Astrocyte (in vitro differentiated cells and primary cell): ENCODE measurements at regions not wholly inside any gene's neighbourhood (a gene's known extent, or its start where the extent isn't known, plus 50 kb on each side); places are given as distances from the start of the nearest gene placed in this dataset.

Source experiments
- DNase-seq: peaks from one replicate; pipeline ENCODE4 v3.0.0-alpha.2; 2010; ENCODE audit warnings: low read depth
- FAIRE-seq: peaks from 2 replicates; lab custom pipeline; 2011; peaks lifted over from hg19 to GRCh38; lab: Jason Lieb, UNC
- H2AFZ ChIP-seq: 2 replicates; pipeline ENCODE4 v1.6.0; 2012; ENCODE audit warnings: low read depth, low read length, inconsistent platforms
- H3K27ac ChIP-seq: 2 replicates; pipeline ENCODE4 v1.5.1; 2011; ENCODE audit warnings: low read depth, low read length, inconsistent platforms
- H3K27me3 ChIP-seq: 2 replicates; pipeline ENCODE4 v1.6.0; 2011; ENCODE audit warnings: low read length, inconsistent platforms; ENCODE audit not compliant: insufficient read depth
- H3K36me3 ChIP-seq: 2 replicates; pipeline ENCODE4 v1.5.1; 2011; ENCODE audit warnings: low read length, inconsistent platforms; ENCODE audit not compliant: insufficient read depth
- H3K4me1 ChIP-seq: 2 replicates; pipeline ENCODE4 v1.5.1; 2011; ENCODE audit warnings: low read length, inconsistent platforms; ENCODE audit not compliant: insufficient read depth
- H3K4me2 ChIP-seq: 2 replicates; pipeline ENCODE4 v1.6.0; 2012; ENCODE audit warnings: low read length, inconsistent platforms
- H3K4me3 ChIP-seq: 2 replicates; pipeline ENCODE4 v1.5.1; 2011; ENCODE audit warnings: low read depth, mild to moderate bottlenecking, low read length, inconsistent platforms; ENCODE audit not compliant: insufficient read depth
- H3K79me2 ChIP-seq: 2 replicates; pipeline ENCODE4 v1.6.0; 2012; ENCODE audit warnings: mild to moderate bottlenecking, low read length, inconsistent platforms; ENCODE audit not compliant: insufficient read depth
- H3K9ac ChIP-seq: 2 replicates; pipeline ENCODE4 v1.6.0; 2012; ENCODE audit warnings: mild to moderate bottlenecking, low read length, inconsistent platforms
- H3K9me3 ChIP-seq: 2 replicates; pipeline ENCODE4 v1.5.1; 2012; ENCODE audit warnings: low read depth, mild to moderate bottlenecking, low read length, inconsistent platforms; ENCODE audit not compliant: insufficient read depth
- H4K20me1 ChIP-seq: 2 replicates; pipeline ENCODE4 v1.6.0; 2012; ENCODE audit warnings: low read length, inconsistent platforms; ENCODE audit not compliant: insufficient read depth
- H3K27ac Mint-ChIP-seq: one replicate; pipeline ENCODE4 v1.8.0; 2021; ENCODE audit warnings: mild to moderate bottlenecking, mixed read lengths; ENCODE audit not compliant: unreplicated experiment
- H3K27me3 Mint-ChIP-seq: one replicate; pipeline ENCODE4 v1.8.0; 2021; ENCODE audit warnings: low read depth, mixed read lengths; ENCODE audit not compliant: unreplicated experiment
- H3K36me3 Mint-ChIP-seq: one replicate; pipeline ENCODE4 v1.8.0; 2021; ENCODE audit warnings: low read depth, mixed read lengths; ENCODE audit not compliant: unreplicated experiment
- H3K4me1 Mint-ChIP-seq: one replicate; pipeline ENCODE4 v1.8.0; 2021; ENCODE audit warnings: low read depth, mixed read lengths; ENCODE audit not compliant: unreplicated experiment
- H3K4me3 Mint-ChIP-seq: one replicate; pipeline ENCODE4 v1.8.0; 2021; ENCODE audit warnings: mild to moderate bottlenecking, moderate library complexity, mixed read lengths; ENCODE audit not compliant: unreplicated experiment
- H3K9me3 Mint-ChIP-seq: one replicate; pipeline ENCODE4 v1.8.0; 2021; ENCODE audit warnings: mild to moderate bottlenecking, mixed read lengths; ENCODE audit not compliant: unreplicated experiment
- CTCF ChIP-seq: IDR thresholded peaks from 2 replicates; pipeline ENCODE4 v1.5.1; 2011; ENCODE audit warnings: low read depth, mild to moderate bottlenecking, inconsistent platforms, low read length, moderate library complexity; ENCODE audit not compliant: insufficient read depth
- EZH2 ChIP-seq: IDR thresholded peaks from 2 replicates; pipeline ENCODE4 v1.6.1; 2012; ENCODE audit warnings: mild to moderate bottlenecking, low read length, inconsistent platforms; ENCODE audit not compliant: insufficient read depth

- H3K9me3 Mint-ChIP-seq: no peaks in the 10 kb centered on the region
- Histone ChIP-seq H3K4me1 (no peaks in the 10 kb centered on the region), H3K4me2 (no peak overlapping the region), H3K4me3 (no peak overlapping the region), H2AFZ (no peak overlapping the region), H4K20me1 (no peaks in the 10 kb centered on the region), H3K9ac (no peak overlapping the region), H3K27ac (no peak overlapping the region), H3K27me3 (no peaks in the 10 kb centered on the region), H3K9me3 (no peaks in the 10 kb centered on the region), H3K79me2 (no peaks in the 10 kb centered on the region), H3K36me3 (no peaks in the 10 kb centered on the region)
- FAIRE-seq (no peak), DNase-seq (no peak)
- no peak overlapping the region for H3K4me3 Mint-ChIP-seq
- no peak for TF ChIP-seq EZH2
- TF ChIP-seq CTCF: no peak
- no peaks in the 10 kb centered on the region for H3K27me3 Mint-ChIP-seq
- H3K4me1 Mint-ChIP-seq: peaks cover 8% of the 10 kb centered on the region
- H3K36me3 Mint-ChIP-seq: no peaks in the 10 kb centered on the region
- H3K27ac Mint-ChIP-seq: no peak overlapping the region
These were observed 1038.1 kb upstream of the ADGRL4 start for GRCh38 chr1:80044662-80045061.

- Histone ChIP-seq H3K79me2 (no peaks in the 10 kb centered on the region), H3K4me2 (no peak overlapping the region), H3K27me3 (no peaks in the 10 kb centered on the region), H3K9me3 (no peaks in the 10 kb centered on the region), H3K4me3 (no peak overlapping the region), H3K36me3 (no peaks in the 10 kb centered on the region), H3K9ac (no peak overlapping the region), H3K4me1 (no peaks in the 10 kb centered on the region), H2AFZ (no peak overlapping the region), H4K20me1 (no peaks in the 10 kb centered on the region), H3K27ac (no peak overlapping the region)
- TF ChIP-seq EZH2 (no peak), CTCF (no peak)
- H3K36me3 Mint-ChIP-seq: no peaks in the 10 kb centered on the region
- no peaks in the 10 kb centered on the region for H3K4me1 Mint-ChIP-seq
- no peaks in the 10 kb centered on the region for H3K9me3 Mint-ChIP-seq
- H3K4me3 Mint-ChIP-seq: no peak overlapping the region
- FAIRE-seq: no peak
- H3K27ac Mint-ChIP-seq: no peak overlapping the region
- H3K27me3 Mint-ChIP-seq: no peaks in the 10 kb centered on the region
- DNase-seq: no peak
These were observed 1030.3 kb upstream of the ADGRL4 start for GRCh38 chr1:80036690-80037432.

GRCh38 chr1:80023358-80023757 lies 1016.8 kb upstream of the ADGRL4 start:
- peaks cover 5% of the 10 kb centered on the region for H3K4me1 Mint-ChIP-seq
- H3K4me3 Mint-ChIP-seq: no peak overlapping the region
- H3K79me2 ChIP-seq: no peaks in the 10 kb centered on the region
- no peaks in the 10 kb centered on the region for H4K20me1 ChIP-seq
- H3K9me3 ChIP-seq: no peaks in the 10 kb centered on the region
- no peaks in the 10 kb centered on the region for H3K9me3 Mint-ChIP-seq
- DNase-seq (peak; percentile 2), FAIRE-seq (no peak)
- H3K4me3 ChIP-seq: no peak overlapping the region
- H2AFZ ChIP-seq: no peak overlapping the region
- no peak overlapping the region for H3K27ac Mint-ChIP-seq
- no peaks in the 10 kb centered on the region for H3K36me3 Mint-ChIP-seq
- H3K27me3 ChIP-seq: no peaks in the 10 kb centered on the region
- H3K36me3 ChIP-seq: no peaks in the 10 kb centered on the region
- H3K27ac ChIP-seq: no peak overlapping the region
- no peak overlapping the region for H3K9ac ChIP-seq
- TF ChIP-seq EZH2: no peak
- TF ChIP-seq CTCF: no peak
- no peaks in the 10 kb centered on the region for H3K4me1 ChIP-seq
- H3K4me2 ChIP-seq: no peak overlapping the region
- no peaks in the 10 kb centered on the region for H3K27me3 Mint-ChIP-seq
